Fibroblast of lung (primary cell): ENCODE measurements at regions not wholly inside any gene's neighbourhood (a gene's known extent, or its start where the extent isn't known, plus 50 kb on each side); places are given as distances from the start of the nearest gene placed in this dataset.

Experiments
- EZH2 ChIP-seq: IDR thresholded peaks from 2 replicates; pipeline ENCODE4 v1.5.1; 2012; ENCODE audit warnings: low read length, control low read depth, mild to moderate bottlenecking; ENCODE audit errors: missing control alignments
- TF ChIP-seq, protein P1 (sequence below), 2 donors: IDR thresholded peaks in 1 of 2; conservative IDR thresholded peaks in 1 of 2; 1 replicate in 1 of 2; 2 replicates in 1 of 2; pipeline ENCODE4 v1.5.1; 2011 to 2012; ENCODE audit warnings: low read length in 2 of 2, control low read depth in 1 of 2, inconsistent platforms in 1 of 2, low read depth in 1 of 2, mild to moderate bottlenecking in 1 of 2

DNA sequence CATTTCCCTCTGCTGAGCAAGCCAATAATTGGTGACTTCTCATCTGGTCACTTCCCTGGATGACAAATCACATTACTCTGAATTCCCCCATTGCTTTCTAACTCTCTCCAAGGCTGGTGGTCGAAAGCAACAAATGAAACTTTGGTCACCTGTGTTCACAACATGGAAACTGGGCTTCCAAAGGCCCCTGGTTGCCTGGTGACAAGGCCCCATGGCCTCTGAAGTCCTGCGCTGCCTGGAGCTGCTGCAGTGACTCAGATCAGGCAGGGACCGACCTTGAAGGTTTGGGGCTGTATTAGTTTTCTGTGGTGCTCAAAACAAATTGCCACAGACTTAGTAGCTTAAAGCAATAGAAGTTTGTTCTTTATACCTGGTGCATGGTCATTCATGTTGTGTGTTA, 345.3 kb downstream of the WDR72 start:
- no peak for TF ChIP-seq EZH2
- TF ChIP-seq, protein P1, sequence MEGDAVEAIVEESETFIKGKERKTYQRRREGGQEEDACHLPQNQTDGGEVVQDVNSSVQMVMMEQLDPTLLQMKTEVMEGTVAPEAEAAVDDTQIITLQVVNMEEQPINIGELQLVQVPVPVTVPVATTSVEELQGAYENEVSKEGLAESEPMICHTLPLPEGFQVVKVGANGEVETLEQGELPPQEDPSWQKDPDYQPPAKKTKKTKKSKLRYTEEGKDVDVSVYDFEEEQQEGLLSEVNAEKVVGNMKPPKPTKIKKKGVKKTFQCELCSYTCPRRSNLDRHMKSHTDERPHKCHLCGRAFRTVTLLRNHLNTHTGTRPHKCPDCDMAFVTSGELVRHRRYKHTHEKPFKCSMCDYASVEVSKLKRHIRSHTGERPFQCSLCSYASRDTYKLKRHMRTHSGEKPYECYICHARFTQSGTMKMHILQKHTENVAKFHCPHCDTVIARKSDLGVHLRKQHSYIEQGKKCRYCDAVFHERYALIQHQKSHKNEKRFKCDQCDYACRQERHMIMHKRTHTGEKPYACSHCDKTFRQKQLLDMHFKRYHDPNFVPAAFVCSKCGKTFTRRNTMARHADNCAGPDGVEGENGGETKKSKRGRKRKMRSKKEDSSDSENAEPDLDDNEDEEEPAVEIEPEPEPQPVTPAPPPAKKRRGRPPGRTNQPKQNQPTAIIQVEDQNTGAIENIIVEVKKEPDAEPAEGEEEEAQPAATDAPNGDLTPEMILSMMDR (conservative IDR thresholded peaks at IDR 0.05 in 1 of 2, IDR thresholded peaks at IDR 0.05 in 1 of 2; ENCODE audit: low read depth in 1 of 2, low read length in 2 of 2), result no peak
